GM18508 (cell line): ENCODE measurements at regions not wholly inside any gene's neighbourhood (a gene's known extent, or its start where the extent isn't known, plus 50 kb on each side); places are given as distances from the start of the nearest gene placed in this dataset.
"Not testable (repeated sequence)": the region's sequence is repeated elsewhere in the genome, so short reads cannot be mapped to it uniquely, and the experiment has no call there.

Experiments
- ATAC-seq: cut with Tn5 transposase; IDR thresholded peaks from one replicate; pipeline ENCODE4 v1.9.1; 2021; ENCODE audit warnings: moderate number of reproducible peaks; ENCODE audit not compliant: insufficient read depth, unreplicated experiment

- ATAC-seq: no peak
These were observed 55.2 kb upstream of the SLIT2 start for GRCh38 chr4:20196476-20196875.

- ATAC-seq: no peak
These were observed 56.4 kb upstream of the SLIT2 start for GRCh38 chr4:20195071-20195885.

- ATAC-seq: no peak
These were observed 57.3 kb upstream of the SLIT2 start for GRCh38 chr4:20194123-20195013.

GRCh38 chr4:20193141-20193936 lies 58.4 kb upstream of the SLIT2 start:
- no peak for ATAC-seq

- no peak for ATAC-seq
These were observed 59.0 kb upstream of the SLIT2 start for GRCh38 chr4:20192736-20193135.

GRCh38 chr4:20185103-20185502 lies 66.6 kb upstream of the SLIT2 start:
- ATAC-seq: no peak

- ATAC-seq: not testable (repeated sequence)
These were observed 68.6 kb upstream of the SLIT2 start for GRCh38 chr4:20183131-20183530.

GRCh38 chr4:20181926-20182325 lies 69.8 kb upstream of the SLIT2 start:
- ATAC-seq: no peak

GRCh38 chr4:20180509-20180908 lies 71.2 kb upstream of the SLIT2 start:
- no peak for ATAC-seq

- ATAC-seq: no peak
These were observed 72.7 kb upstream of the SLIT2 start for GRCh38 chr4:20178902-20179576.

- no peak for ATAC-seq
These were observed 74.8 kb upstream of the SLIT2 start for GRCh38 chr4:20176881-20177280.

GRCh38 chr4:20172070-20172760 lies 79.5 kb upstream of the SLIT2 start:
- no peak for ATAC-seq

- no peak for ATAC-seq
These were observed 85.2 kb upstream of the SLIT2 start for GRCh38 chr4:20166544-20166943.

GRCh38 chr4:20159516-20159915 lies 92.2 kb upstream of the SLIT2 start:
- ATAC-seq: no peak

- ATAC-seq: no peak
These were observed 93.5 kb upstream of the SLIT2 start for GRCh38 chr4:20158195-20158594.

GRCh38 chr4:20151436-20151835 lies 100.3 kb upstream of the SLIT2 start:
- ATAC-seq: no peak

GRCh38 chr4:20149143-20149542 lies 102.6 kb upstream of the SLIT2 start:
- not testable (repeated sequence) for ATAC-seq

GRCh38 chr4:20137176-20137575 lies 114.5 kb upstream of the SLIT2 start:
- ATAC-seq: no peak

- ATAC-seq: no peak
These were observed 124.1 kb upstream of the SLIT2 start for GRCh38 chr4:20127626-20128025.
